GM12865 (cell line): ENCODE measurements at regions not wholly inside any gene's neighbourhood (a gene's known extent, or its start where the extent isn't known, plus 50 kb on each side); places are given as distances from the start of the nearest gene placed in this dataset.

ENCODE experiments used
- DNase-seq: peaks from one replicate; pipeline ENCODE4 v3.0.0; 2010; ENCODE audit warnings: low read depth
- H3K4me3 ChIP-seq: 2 replicates; pipeline ENCODE4 v1.5.1; 2011; ENCODE audit warnings: mild to moderate bottlenecking, low read depth, low read length, control low read depth
- TF ChIP-seq, protein P1 (sequence below): IDR thresholded peaks from 2 replicates; pipeline ENCODE4 v1.5.1; 2011; ENCODE audit warnings: low read length, control low read depth, low read depth, inconsistent platforms; ENCODE audit not compliant: insufficient read depth; ENCODE audit errors: missing control alignments

DNA sequence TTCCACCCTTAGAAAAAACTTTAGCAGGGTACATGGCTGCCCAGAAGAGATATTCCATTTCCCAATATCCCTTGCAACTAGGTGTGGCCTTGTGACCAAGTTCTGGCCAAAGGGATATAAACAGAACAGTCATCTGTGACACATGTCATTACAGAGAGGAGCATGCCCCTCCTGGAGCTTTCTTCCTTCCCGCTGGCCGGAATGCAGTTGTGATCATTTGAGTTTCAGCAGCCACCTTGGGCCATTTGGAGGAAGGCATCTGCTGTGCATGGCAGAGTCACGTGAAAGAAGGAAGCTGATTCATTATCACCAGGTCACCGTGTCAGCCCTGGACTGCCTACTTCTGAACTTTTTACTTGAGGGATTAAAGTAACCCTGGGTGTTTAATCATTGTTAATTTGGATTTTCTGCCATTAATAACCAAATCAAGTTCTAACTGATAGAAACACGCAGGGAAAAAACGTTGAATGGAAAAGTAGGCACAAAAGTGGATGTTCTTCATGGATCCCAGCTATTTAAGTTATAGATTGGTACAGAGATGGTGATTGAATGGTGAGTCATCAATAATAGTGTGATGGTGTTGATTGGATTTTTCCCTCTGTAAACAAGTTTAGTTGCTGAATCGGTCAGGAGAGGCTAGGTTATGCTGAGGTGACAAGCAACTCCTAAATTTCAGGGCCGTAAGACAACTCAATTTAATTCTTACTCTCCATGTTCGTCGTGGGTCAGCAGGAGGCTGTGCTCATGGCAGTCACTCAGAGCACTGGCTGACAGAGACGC lies 80.7 kb upstream of the CCDC167 start:
- no peak for DNase-seq
- no peak overlapping the region for H3K4me3 ChIP-seq
- TF ChIP-seq, protein P1, sequence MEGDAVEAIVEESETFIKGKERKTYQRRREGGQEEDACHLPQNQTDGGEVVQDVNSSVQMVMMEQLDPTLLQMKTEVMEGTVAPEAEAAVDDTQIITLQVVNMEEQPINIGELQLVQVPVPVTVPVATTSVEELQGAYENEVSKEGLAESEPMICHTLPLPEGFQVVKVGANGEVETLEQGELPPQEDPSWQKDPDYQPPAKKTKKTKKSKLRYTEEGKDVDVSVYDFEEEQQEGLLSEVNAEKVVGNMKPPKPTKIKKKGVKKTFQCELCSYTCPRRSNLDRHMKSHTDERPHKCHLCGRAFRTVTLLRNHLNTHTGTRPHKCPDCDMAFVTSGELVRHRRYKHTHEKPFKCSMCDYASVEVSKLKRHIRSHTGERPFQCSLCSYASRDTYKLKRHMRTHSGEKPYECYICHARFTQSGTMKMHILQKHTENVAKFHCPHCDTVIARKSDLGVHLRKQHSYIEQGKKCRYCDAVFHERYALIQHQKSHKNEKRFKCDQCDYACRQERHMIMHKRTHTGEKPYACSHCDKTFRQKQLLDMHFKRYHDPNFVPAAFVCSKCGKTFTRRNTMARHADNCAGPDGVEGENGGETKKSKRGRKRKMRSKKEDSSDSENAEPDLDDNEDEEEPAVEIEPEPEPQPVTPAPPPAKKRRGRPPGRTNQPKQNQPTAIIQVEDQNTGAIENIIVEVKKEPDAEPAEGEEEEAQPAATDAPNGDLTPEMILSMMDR, result no peak

DNA sequence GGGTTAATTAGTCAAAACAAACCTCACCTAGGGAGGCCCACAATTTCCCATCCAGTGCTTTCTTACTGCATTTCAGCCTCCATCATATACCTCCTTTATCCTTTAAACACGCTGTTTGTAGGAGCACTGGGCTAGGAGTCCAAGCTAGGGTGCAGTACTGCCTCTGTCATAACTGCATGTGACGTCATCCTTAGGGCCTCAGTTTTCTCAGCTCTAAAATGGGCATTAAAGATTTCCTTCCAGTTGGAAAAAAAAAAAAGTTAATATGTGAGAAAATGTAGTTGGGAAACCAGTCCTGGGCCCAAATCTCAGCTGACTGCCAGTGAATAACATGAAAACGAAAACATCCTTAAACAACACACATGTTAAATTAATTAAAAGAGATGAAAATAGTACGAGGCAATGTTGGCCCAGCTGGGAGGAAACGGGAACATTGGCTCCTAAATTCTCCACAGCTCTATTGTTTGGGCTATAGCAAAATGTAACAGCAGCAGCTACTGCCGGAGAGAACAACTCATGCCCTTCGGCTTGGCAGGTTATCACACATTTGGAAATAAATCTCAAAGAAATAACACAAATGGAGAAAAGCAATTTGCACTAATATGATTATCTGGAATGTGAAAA lies 79.9 kb upstream of the CCDC167 start:
- TF ChIP-seq, protein P1, result no peak
- no peak for DNase-seq
- H3K4me3 ChIP-seq, result no peak overlapping the region

DNA sequence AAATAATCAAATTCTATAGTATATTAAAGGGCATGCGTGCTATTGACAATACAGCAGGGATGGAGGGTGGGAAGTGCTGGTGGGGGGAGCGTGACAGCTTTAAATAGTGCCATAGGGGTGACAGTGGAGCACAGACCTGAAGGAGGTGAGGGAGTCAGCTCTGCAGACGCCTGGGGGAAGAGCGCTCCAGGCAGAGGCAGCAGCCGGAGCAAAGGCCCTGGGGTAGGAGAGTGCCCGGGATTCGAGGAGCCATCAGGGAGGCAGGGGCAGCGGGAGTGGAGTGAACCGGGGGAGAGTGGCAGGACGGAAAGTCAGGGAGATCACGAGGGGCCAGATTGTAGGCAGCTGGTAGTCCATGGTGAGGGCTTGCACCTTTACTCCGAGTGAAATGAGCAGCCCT lies 78.4 kb upstream of the CCDC167 start:
- H3K4me3 ChIP-seq, result no peak overlapping the region
- TF ChIP-seq, protein P1, result no peak
- DNase-seq, result no peak

DNA sequence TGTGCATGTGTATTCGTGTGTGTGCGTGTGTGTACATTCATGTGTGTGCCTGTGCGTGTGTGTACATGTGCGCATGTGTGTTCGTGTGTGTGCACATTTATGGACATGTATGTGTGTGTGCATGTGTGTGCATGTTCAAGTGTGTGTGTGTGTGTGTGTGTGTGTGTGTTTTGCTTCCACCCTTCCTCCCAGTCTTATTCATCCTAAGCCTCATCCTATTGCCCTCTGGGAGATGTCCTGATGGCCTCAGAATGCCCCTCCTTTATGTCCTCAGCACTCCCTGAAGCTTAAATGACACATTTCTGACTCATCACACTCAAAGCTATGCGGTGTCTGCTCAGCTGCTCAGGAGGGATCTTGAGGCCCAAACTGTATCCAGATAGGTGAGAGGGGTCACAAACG lies 76.6 kb upstream of the CCDC167 start:
- TF ChIP-seq, protein P1, result no peak
- DNase-seq, result no peak
- H3K4me3 ChIP-seq, result no peak overlapping the region

DNA sequence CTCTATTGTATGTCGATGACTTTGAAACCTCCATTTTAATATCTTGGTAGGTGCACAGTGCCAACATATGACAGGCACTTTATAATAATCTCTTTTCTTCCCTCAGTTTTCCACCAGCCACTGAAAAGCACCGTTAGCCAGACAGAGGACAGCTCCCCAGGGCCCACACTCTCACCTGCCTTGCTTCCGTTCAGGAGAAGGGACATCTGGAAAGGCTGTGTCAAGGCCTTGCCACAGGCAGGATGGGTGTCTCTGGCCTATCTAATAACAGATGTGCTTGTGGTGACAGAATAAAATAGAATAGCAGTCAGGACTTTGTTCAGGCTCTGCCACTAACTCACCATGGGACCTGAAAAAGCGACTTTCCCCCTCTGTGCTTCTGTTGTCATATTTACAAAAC lies 75.5 kb upstream of the CCDC167 start:
- H3K4me3 ChIP-seq, result no peak overlapping the region
- TF ChIP-seq, protein P1, result no peak
- no peak for DNase-seq

DNA sequence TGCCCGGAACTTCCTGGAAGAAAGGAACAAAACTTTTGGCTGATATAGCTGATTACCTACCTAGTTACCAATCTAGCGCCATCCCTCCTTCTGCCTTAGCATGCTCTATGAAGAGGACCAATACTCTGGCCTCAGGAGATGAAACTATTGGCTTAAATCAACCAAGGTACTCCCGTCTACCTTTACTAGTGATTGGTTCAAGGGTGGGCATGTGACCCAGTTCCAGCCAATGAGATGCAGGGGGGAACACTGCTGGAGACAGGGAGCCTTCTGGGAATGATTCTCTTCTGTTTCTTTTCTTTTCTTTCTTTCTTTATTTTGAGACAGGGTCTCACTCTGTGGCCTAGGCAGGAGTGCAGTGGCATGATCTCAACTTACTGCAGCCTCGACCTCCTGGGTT lies 72.6 kb upstream of the CCDC167 start:
- no peak for DNase-seq
- H3K4me3 ChIP-seq, result no peak overlapping the region
- TF ChIP-seq, protein P1, result no peak
